Nephron (organoid): ENCODE measurements at regions not wholly inside any gene's neighbourhood (a gene's known extent, or its start where the extent isn't known, plus 50 kb on each side); places are given as distances from the start of the nearest gene placed in this dataset.

Experiments used
- H3K27ac Mint-ChIP-seq, 3 experiments: 2 replicates each; pipeline ENCODE4 v1.8.0; 2020; ENCODE audit warnings: mixed read lengths in 3 of 3, mild to moderate bottlenecking in 2 of 3, moderate library complexity in 1 of 3
- H3K27me3 Mint-ChIP-seq: 2 replicates; pipeline ENCODE4 v1.8.0; 2021; ENCODE audit warnings: low read depth, mild to moderate bottlenecking, moderate library complexity, mixed read lengths
- H3K36me3 Mint-ChIP-seq: 2 replicates; pipeline ENCODE4 v1.8.0; 2020; ENCODE audit warnings: low read depth, mixed read lengths
- H3K4me1 Mint-ChIP-seq: 2 replicates; pipeline ENCODE4 v1.8.0; 2020; ENCODE audit warnings: mixed read lengths
- H3K4me3 Mint-ChIP-seq, 3 experiments: 2 replicates each; pipeline ENCODE4 v1.8.0; 2020; ENCODE audit warnings: mild to moderate bottlenecking in 3 of 3, mixed read lengths in 3 of 3, moderate library complexity in 2 of 3
- H3K9me3 Mint-ChIP-seq: 2 replicates; pipeline ENCODE4 v1.8.0; 2020; ENCODE audit warnings: mixed read lengths
- TF ChIP-seq, protein P1 (sequence below), 3 experiments: fragments of 200-600 bp; sonication (generic); IDR thresholded peaks; one replicate each; pipeline ENCODE4 v1.5.0; 2021; ENCODE audit warnings: antibody characterized with exemption in 3 of 3; ENCODE audit not compliant: unreplicated experiment in 3 of 3

DNA sequence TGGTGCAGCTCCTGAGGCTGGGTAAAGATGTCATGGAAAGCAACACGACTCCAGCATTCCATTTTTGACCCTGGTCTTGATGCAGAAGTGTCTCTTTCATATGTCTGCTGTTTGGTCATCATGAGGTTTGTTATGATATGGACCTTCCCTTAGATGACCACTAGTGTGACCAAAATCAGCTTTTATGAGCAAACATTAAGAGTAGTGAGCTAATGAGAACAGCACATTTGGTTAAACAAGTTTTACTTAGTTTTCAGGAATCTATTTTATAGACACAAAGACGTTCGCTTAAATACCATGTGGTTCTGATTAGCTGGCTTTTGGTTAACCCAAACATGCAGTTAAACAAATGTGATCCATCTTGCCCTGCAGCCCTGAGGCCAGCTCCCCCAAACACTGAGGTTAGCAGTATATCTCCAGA, 56.7 kb upstream of the ACTBL2 start:
- no peaks in the 10 kb centered on the region for H3K9me3 Mint-ChIP-seq
- H3K36me3 Mint-ChIP-seq: no peaks in the 10 kb centered on the region
- TF ChIP-seq, protein P1, sequence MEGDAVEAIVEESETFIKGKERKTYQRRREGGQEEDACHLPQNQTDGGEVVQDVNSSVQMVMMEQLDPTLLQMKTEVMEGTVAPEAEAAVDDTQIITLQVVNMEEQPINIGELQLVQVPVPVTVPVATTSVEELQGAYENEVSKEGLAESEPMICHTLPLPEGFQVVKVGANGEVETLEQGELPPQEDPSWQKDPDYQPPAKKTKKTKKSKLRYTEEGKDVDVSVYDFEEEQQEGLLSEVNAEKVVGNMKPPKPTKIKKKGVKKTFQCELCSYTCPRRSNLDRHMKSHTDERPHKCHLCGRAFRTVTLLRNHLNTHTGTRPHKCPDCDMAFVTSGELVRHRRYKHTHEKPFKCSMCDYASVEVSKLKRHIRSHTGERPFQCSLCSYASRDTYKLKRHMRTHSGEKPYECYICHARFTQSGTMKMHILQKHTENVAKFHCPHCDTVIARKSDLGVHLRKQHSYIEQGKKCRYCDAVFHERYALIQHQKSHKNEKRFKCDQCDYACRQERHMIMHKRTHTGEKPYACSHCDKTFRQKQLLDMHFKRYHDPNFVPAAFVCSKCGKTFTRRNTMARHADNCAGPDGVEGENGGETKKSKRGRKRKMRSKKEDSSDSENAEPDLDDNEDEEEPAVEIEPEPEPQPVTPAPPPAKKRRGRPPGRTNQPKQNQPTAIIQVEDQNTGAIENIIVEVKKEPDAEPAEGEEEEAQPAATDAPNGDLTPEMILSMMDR (IDR thresholded peaks at IDR 0.05; ENCODE audit: unreplicated experiment in 3 of 3): no peak
- H3K27ac Mint-ChIP-seq: peak overlapping the region; percentile 2 to 81 (median 70)
- peaks cover 3% of the 10 kb centered on the region for H3K27me3 Mint-ChIP-seq
- no peak overlapping the region for H3K4me3 Mint-ChIP-seq
- peaks cover 32% of the 10 kb centered on the region for H3K4me1 Mint-ChIP-seq

DNA sequence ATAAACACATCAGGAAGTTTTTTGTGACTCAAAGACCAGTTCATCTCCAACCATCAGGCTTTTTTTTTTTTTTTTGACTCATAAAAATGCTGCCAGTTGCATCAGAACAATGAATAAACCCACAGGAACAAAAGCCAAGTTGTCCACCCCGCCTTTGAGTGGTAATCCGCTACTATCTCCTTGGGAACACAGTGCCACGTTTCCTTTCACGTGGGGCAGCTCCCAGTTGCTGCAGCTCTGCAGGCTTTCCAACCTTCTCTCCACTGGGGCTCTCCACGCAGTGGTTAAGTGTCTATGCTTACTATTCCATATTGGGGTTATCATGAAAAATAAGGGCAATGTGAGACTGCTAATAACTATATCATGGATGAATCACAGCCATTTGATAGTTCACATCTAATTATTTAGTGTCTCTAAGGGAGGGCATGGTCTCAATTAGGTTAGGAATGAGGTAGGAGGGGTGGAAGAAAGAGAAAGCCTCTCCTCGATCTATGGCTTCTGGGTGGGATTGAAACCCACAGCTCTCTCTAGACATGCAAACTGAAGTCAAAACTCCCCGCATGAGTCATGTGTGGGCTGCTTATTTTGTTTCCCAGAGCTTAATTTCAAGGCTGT, 55.8 kb upstream of the ACTBL2 start:
- peak overlapping the region; percentile 2 to 81 (median 70) for H3K27ac Mint-ChIP-seq
- peaks cover 32% of the 10 kb centered on the region for H3K4me1 Mint-ChIP-seq
- no peaks in the 10 kb centered on the region for H3K9me3 Mint-ChIP-seq
- peak overlapping the region in 1 of 3 experiments; percentile 5 for H3K4me3 Mint-ChIP-seq
- no peaks in the 10 kb centered on the region for H3K36me3 Mint-ChIP-seq
- peaks cover 3% of the 10 kb centered on the region for H3K27me3 Mint-ChIP-seq
- TF ChIP-seq, protein P1 (IDR thresholded peaks at IDR 0.05; ENCODE audit: unreplicated experiment in 3 of 3): no peak

DNA sequence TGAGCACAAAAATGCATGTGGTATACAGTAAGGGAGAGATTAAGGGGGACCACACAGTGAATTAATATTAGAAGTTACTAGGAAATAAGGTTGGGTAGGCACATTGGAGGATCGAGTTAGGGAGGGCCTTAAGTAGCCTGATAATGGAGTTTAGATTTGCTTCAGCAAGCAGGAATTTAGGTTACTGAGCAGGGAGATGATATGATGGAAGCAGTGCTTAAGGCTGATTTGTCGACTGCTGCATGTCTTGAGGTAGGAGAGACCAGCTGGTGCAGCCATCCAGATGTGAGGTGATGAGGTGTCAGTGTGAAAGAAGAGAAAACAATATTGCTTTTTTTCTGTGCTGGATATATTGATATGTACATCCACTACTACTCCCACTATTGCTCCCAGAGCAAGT, 55.2 kb upstream of the ACTBL2 start:
- no peaks in the 10 kb centered on the region for H3K9me3 Mint-ChIP-seq
- H3K4me3 Mint-ChIP-seq: no peak overlapping the region
- peaks cover 3% of the 10 kb centered on the region for H3K27me3 Mint-ChIP-seq
- no peaks in the 10 kb centered on the region for H3K36me3 Mint-ChIP-seq
- H3K4me1 Mint-ChIP-seq: peaks cover 32% of the 10 kb centered on the region
- peak overlapping the region; percentile 2 to 31 (median 16) for H3K27ac Mint-ChIP-seq
- TF ChIP-seq, protein P1 (IDR thresholded peaks at IDR 0.05; ENCODE audit: unreplicated experiment in 3 of 3): no peak

DNA sequence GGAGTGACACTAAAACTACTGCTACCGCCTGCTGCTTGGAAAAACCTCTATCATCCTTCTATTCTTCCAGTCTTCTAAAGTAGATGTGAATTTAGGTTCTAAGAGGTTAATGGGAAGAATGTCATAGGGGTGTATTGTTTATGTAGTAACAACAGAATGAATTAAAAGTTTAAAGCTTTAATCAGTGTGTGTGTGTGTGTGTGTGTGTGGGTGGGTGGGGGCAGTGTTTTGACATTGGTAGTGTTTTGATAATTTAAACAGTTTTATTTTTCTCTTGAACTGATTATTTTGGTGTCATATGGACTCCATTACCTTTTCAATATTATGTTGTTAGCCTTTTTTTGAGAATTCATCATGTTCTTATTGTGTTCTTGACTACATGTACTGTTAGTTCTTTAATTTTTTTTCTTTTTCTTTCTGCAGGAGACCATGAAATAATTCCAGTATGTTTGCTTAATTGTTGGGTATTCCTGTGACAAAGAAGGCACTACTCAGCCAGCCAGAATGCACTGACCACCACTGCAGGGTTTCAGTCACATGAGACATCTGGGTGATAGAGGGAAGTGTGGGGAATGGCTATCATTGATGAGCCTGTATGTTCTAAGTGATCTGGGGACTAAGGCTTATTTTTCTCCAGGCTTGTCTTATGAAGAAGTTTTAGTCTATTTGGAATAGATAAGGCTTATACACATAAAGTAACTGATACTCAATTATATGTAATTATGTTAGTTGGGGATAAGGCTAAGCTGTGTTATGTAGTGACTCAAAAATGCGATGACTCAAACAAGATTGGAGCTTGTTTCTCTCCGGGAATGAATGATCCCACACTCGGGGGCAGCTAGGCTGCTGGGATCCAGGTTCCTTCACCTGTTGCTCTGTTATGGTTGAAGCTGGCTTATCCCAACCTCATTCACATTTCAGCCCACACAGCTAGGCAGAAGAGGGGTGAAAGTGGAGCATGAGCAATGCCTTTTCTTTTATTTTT, 50.2 kb upstream of the ACTBL2 start:
- Mint-ChIP-seq H3K9me3 (no peaks in the 10 kb centered on the region), H3K4me3 (no peak overlapping the region), H3K36me3 (no peaks in the 10 kb centered on the region), H3K27ac (peak overlapping the region; percentile 5 to 33 (median 19)), H3K27me3 (peaks cover 3% of the 10 kb centered on the region), H3K4me1 (peaks cover 17% of the 10 kb centered on the region)
- TF ChIP-seq, protein P1 (IDR thresholded peaks at IDR 0.05; ENCODE audit: unreplicated experiment in 3 of 3): no peak
